Myocyte (in vitro differentiated cells): ENCODE measurements at regions not wholly inside any gene's neighbourhood (a gene's known extent, or its start where the extent isn't known, plus 50 kb on each side); places are given as distances from the start of the nearest gene placed in this dataset.
"Not testable (repeated sequence)": the region's sequence is repeated elsewhere in the genome, so short reads cannot be mapped to it uniquely, and the experiment has no call there.

Experiments used
- DNase-seq: peaks from one replicate; pipeline ENCODE4 v3.0.0-alpha.2; 2012; ENCODE audit warnings: low read depth

DNA sequence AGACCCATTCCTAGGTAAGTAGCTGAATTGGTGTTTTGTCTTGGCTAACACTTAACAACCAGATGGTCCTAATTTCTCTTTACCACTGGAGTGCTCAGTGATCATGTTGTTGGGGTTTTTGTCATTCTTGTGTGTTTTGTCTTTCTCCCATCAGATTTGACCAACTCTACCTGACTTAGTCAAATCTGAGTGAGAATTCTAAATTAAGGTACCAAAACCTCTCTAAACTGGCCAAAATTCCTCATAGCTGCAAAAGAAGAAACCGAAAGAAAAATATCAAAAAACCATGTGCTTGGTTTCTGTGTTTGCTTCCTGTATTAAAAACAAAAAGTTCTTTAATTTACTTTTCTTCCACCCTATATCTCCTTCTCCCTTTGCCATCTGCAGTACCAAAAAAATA lies 350.7 kb upstream of the SPHKAP start:
- DNase-seq, result no peak

DNA sequence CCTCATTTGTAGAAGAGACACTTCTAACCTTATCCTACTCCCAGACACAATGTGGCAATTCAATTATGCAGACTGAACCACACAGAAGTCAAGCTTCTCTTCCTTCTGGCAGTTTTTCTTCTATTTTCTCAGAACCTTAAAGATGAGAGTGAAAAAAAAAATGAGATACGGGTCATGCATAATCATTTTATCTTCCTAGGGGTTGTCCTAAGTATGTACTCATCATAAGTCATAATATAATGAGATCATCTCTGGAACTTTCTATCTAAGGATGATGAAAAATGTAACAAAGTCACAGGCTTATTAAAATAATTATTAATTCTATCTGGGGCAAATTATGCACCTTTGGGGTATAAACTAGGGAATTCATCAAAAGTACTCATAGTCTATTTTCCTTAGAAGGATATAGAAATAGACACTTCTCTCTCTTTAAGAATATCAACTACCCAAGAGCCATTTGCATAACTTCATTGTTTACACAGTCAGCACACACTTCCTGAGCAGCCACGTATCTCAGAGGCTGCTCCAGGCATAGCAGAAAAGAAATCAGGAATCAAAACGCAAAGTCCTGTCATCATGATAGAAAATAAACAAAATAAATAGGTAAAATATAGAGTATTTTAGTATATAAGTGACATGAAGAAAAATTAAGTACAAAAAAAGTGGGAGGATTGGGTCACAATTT lies 345.9 kb upstream of the SPHKAP start:
- no peak for DNase-seq

DNA sequence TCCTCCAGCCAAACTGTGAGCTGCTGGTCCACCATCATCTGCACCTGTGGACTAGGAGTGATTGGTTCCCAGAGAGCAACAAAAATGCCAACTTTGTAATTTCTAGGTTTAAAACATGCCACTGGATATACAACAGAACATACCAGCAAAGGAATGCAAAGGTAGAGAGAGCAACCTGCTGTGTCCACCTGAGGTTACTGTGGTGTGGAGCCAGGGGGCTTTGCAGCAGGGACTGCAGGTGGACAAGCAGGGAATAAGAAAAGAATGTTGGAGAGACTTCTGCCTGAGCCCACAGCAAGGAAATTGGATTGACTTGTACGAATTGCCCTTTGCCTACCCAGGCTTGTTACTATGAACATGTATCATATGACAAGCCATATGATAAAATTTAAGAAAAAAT lies 345.2 kb upstream of the SPHKAP start:
- no peak for DNase-seq

DNA sequence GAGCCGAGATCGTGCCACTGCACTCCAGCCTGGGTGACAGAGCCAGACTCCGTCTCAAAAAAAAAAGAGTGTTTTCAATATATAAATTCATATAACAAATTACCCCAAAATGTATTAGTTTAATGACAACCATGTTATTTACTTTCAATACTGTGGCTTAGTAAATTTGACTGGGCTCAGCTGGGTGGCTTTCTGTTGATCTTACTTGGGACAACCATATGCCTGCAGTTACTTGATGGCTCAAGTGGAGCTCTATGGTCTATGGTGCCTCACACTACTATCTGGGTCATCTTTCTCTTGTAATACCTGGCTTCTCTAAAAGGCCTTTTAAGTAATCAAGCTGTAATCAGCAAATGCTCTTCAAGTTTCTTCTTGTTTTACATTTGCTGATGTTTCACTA lies 341.5 kb upstream of the SPHKAP start:
- DNase-seq, result no peak

DNA sequence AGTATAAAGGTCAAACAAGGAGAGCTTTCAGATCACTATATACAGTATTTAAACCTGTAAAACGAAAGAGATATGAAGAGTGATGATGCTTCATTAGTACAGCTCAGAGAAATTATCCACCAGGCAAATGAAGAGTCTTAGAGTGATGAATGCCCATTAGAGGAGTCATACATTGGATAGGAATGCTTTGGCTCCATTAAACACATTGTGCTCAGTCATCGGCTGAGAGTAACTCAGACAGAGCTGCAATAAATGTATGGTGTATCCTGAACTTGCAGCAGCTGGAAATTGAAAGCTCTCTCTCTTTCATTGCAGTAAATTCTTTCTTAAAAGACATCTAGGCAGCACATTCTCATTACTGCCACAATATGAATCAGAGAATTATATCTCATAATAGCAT lies 340.8 kb upstream of the SPHKAP start:
- DNase-seq, result no peak

DNA sequence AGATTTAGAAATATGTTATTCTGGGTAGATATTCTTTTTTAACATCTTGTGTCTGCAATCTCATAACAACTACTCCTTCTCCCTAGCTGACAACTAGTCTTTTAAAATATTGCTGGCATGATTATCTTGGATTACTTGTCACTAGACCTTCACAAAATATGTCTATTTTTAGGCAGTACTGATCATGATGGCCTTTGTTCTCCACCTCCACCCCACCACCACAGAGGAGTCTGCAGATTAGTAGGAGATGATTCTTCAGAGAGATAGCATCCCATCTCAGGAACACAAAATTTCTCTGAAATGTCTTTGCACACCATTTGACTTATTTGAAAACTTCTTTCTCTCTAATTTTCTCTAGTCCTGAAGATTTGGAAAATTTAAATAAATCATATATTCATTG lies 338.1 kb upstream of the SPHKAP start:
- DNase-seq, result no peak

DNA sequence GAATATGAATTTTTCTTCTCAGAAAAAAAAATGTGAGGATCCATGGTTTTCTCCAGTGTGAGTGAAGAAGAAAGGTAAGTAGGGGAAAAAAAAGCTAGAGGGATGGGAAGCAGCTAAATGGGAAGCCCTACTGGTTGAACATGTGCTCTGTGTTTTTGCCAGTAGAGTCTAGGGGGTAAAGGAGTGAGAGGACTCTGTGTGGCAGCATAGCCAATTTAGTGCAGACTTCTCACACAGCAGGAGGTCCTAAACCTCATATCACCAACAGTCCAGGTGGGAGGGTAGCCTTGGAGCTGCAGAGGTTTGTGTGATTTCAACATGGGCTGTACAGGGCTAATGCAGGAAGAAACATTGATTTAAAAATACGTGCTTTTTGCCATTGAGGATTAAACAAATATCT lies 334.5 kb upstream of the SPHKAP start:
- no peak for DNase-seq

DNA sequence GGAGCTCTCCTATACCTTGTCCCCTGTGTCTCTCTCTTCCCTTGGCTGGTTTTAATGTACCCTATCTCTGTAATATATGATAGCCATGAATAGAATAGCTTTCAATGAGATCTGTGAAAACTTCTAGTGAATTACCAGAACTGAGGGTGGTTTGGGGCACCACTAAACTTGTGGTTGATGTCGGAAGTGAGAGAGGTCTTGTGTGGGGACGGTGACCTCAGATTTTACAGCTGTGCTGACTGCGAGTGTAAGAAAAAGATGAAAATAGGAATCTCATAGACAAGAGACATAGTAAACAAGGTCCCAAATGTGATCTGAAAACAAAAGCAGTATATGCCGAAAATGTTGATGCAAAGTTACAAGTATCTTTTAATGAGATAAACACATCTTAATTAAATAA lies 332.0 kb upstream of the SPHKAP start:
- not testable (repeated sequence) for DNase-seq

DNA sequence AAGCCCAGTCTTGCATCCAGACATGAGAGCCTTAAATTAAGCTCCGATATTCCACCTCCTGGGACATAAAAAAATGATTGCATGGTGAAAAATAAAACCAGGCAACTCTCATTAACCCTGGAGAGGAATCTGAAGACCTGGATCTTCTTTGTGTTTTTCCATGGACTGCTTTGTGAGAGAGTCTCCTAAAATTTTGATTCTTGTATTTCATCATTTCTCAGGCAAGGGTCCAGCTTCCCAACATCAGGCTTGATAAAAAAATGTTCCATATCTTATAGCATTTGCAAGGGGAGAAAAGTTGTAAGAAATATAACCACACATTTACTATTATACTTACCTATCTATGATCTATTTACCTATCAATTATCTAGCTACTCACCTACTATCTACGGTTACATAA lies 327.5 kb upstream of the SPHKAP start:
- DNase-seq, result no peak

DNA sequence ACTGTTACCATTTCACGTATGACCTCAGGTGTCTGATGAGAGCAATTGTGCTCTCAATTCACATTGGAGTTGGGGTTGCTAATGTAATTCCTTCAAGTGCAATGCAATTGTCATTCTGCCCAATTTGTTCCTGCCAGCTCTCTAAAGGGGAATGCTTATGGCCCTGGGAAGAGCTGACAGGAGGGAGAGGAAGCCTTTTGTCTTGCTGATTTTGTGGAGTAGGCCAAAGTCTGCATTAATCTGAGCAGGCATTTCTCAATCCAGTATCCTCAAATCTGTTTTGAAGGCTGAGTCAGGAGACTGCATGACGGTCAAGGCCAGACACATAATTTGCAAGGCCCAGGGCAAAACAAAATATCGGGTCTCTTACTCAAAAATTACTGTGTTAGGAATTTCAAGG lies 326.4 kb upstream of the SPHKAP start:
- no peak for DNase-seq

DNA sequence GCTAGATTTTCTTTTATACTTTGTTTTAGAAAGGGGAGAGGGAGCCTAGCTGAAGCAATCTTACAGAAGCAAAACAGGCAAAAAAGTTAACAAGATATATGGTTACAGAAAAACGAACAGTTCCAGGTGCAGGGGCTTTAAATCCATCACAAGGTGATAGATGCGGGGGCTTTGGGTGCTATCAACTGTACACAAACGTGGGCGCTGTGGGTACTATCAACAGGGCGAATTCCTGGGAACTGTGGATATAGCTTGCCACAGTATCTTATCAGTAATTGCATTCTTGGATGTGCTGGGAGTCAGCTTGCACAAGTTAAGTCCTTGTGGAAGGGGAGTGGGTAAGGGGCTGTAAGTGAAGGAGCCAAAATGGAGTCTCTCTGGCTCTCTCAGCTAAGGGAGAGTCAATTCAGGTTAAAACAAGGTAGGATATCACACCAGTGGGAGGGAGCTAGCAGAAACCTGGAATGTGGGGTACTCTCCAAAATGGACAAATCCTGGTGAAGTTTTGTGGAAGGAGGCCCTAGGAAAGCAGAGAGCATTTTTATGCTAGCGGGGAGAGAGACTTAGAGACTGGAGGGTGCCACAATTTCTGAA lies 325.8 kb upstream of the SPHKAP start:
- no peak for DNase-seq

DNA sequence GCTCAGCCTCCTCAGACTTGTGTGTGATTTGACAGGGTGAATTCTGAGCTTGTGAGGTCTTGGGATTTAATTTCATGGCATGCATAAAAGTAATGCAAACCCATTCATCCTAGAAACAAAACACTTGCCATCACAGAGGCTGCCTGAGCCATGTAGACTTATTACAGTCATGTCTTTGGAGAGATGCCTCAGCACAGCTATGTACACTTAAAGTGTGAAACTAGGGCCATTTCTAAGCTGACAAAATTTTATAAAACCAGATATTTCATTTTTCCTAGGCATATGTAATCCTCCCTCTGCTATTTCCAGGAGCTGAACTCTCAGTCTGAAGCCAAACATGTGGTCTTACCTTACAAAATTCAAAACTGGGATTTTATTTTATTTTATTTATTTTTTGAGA lies 322.2 kb upstream of the SPHKAP start:
- DNase-seq, result no peak

DNA sequence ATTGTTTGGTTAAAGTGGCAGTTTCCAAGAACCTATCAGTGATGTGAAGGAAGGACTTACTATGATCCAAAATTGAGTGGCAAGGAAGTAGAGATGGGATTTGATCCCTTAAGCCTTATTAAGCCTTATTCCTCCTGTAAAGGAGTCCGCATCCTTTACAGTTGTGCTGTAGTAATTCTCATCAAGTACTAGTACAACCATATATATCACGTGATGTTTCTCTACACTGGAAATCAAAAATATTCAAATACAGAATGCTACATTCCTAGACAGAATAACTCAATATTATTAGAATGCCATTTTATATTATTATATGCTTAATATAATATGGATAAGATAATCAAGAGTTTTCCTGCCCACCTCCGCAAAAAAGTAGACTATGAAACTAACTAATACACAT lies 312.4 kb upstream of the SPHKAP start:
- DNase-seq, result no peak

DNA sequence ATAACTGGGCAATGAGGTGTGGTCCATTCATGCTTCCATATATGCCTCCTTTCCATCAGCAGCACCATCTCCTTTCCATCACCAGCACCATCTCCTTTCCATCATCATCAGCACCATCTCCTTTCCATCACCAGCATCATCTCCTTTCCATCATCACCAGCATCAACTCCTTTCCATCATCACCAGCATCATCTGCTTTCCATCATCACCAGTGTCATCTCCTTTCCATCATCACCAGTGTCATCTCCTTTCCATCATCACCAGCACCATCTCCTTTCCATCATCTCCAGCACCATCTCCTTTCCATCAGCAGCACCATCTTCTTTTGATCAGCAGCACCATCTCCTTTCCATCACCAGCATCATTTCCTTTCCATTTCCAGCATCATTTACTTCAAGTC lies 297.5 kb upstream of the SPHKAP start:
- no peak for DNase-seq

DNA sequence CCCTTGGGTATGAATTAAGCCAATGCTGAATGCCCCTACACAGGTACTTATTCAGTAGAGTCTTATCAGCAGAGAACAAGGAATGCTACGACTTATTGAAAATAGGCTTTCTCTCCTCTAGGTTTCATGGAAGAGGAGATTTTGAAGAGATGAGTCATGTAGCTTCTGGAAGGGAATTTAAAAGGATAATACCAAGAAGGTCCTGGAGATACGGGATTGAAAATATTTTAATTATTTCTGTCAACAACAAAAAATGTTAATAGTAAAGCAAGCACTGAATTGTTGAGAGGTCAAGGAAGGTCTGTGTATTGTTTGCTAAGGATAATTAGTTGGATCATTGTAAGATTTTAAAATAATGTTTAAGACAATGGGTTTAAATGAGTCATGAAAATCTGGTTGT lies 293.0 kb upstream of the SPHKAP start:
- DNase-seq, result no peak

DNA sequence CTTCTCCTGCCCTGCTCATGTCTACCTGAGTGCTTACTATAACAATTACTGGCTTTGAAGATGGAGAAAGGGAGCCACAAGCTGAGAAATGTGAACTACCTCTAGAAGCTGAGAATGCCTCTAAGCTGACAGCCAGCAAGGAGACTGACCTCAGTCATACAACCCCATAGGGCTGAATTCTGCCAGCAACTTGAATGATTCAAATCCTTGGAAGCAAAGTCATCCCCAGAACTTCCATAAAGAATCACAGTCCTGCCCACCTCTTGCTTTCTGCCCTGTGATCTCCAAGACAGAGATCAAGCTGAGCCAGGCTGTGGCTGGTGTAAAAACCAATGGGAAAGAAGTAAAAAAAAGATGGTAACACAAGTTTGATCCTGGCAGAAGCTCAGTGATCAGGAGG lies 288.2 kb upstream of the SPHKAP start:
- DNase-seq, result no peak

DNA sequence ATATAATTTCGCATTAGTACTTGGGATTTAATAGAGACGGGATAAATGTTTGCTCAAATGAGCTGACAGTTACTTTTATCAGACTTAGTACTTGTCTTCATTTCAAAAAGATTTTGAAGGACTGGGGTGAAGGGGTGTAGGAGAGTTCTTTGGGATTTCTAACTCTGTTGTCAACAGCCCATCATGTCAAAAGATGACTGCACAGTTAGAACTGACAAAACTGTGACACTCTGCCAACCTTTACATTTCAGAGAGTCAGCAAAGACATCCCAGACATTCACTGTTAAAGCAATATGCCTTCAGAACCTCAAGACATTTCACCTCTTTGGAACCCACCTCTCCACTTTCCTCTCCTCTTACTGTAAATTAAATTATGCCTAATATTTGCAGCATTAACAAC lies 285.4 kb upstream of the SPHKAP start:
- DNase-seq, result no peak

DNA sequence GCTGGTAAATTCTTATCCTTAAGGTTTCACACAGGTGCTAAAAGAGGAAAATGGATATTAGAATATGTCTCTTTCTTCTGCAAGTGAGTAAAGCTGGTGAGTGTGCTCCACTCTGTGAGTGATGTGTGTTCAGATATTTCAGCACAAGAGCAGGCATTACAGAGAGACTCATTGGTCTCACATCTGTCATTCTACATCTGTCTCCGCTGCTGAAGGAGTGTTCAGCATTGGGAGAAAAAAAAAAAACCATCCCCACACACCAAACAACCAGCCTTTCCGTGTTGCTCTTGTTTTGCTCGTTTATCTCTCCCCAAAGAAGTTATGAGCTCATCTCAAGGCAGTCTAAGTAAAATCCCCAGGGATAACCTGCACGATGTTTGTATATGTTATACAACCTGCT lies 283.9 kb upstream of the SPHKAP start:
- DNase-seq, result no peak

DNA sequence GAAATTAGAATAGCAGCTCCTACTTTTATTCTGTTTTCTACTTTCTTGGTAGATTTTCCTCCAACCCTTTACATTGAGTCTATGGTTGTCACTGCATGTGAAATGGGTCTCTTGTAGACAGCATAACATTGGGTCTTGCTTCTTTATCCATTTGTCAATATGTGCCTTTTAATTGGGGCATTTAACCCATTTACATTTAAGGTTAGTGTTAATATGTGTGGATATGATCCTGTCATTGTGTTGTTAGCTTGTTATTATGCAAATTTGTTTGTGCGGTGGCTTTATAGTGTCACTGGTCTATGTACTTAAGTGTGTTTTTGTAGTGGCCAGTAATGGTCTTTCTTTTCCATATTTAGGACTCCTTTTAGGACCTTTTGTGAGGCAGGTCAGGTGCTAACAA lies 276.9 kb upstream of the SPHKAP start:
- DNase-seq, result no peak

DNA sequence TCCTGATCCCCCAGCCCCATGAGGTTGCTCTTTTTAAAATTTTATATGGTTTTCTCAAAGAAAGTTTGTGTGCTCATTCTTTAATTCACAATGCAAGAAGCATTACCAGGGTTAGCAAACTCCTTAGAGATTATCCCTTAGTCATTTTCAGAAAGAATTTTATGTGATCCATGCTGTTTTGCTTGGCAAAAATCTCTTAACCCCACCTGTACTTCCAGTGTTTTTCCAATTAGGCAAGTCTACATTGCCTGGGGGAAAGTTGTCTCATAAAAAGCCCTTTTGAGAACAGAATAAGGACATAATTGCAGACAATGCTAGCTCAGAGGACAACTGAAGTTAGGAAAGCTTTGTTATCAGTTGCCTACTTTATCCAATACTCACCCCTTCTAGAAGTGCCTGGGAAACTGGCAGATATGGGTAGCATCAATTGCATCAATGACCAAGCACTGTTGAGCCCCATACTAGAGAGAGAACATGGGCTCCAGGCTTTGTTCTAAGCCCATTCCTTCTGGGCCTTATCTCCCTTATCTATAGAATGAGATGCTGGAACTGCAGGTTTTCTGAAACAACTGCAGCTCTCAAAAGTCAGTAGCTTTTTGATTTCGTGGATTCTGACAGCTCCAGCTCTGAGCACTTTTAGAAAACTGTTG lies 265.9 kb upstream of the SPHKAP start:
- DNase-seq, result no peak

DNA sequence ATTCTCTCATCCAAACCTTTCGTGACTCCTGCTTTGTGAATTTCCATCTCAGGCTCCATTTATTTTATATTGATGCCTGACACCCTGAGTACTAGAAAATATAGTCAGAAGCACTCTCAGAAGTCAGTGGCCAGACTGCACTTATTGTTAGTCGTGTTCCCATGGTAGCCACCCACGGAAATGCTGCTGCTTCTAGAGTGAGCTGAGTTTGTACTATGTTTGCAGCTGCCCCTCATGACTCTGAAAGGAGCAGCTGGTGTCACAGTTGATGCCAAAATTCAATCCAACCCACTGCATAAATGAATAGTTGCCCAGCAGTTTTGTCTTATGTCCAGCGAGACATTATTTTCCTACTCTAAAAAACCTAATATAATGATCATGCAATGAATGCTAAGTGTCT lies 265.2 kb upstream of the SPHKAP start:
- DNase-seq, result peak; percentile 84

DNA sequence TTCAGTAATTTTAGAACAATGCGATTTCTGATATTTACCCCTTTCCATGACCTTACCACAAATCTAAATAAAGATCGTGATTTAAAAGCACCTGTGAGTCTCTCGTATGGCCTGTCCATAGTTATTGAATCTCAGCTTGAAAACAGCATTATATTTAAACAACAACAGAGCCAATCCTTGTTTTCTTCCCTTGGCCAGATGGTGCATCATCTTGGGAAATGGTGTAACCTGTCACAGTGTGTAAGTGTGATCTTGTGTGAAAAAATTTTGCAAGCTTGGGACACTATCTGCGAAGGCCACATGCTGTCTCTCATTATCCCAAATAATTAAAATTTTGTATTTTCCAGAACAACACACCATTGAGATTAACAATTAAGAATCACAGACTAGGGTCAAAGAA lies 262.7 kb upstream of the SPHKAP start:
- DNase-seq, result no peak

DNA sequence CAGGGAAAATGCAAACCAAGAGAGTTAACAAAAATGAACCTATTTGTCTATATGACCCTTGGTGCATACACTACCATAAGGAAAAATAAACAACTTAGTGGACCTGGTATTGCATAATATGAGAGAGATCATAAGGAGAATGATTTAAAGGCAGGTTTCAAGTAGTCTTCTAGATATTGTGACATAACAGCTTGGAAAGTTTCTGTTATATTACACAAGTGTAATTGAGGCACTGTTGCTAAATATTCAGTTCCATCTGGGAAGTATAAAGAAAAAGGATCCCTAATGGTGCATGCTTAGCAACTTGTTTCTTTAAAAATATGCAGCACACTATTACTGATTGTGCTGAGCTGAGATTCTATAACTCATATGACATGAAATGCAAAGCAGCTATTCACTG lies 252.2 kb upstream of the SPHKAP start:
- DNase-seq, result no peak
